Retinal pigment epithelial cell (primary cell): ENCODE measurements at regions not wholly inside any gene's neighbourhood (a gene's known extent, or its start where the extent isn't known, plus 50 kb on each side); places are given as distances from the start of the nearest gene placed in this dataset.
"Not testable (repeated sequence)": the region's sequence is repeated elsewhere in the genome, so short reads cannot be mapped to it uniquely, and the experiment has no call there.

ENCODE experiments used
- DNase-seq: peaks from one replicate; pipeline ENCODE4 v3.0.0-alpha.2; 2010; ENCODE audit warnings: low read depth
- H3K4me3 ChIP-seq: 2 replicates; pipeline ENCODE4 v1.5.1; 2011; ENCODE audit warnings: mild to moderate bottlenecking, low read length, control low read depth, moderate library complexity
- TF ChIP-seq, protein P1 (sequence below): conservative IDR thresholded peaks from 2 replicates; pipeline ENCODE4 v1.5.1; 2011; ENCODE audit warnings: low read depth, low read length, control low read depth, inconsistent platforms

DNA sequence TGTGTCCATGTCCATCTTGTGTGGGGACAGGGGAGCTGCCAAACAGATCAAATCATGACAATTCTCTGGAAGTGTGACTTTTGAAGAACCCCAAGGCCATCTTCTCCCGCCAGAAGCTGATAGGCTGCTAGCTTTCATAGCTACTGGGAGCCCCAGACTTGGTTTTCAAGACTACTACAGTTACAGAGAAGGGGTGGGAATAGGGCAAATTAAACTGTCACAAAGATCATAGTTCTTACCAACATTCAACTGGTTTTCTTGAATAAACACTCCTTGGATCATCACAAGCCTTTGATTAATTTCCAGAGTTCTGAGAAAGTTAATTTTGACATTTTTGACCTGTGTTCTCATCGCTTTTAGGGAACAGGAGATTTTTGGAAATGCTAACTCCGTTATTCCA is 67.8 kb upstream of the FARP1 start:
- no peak for DNase-seq
- no peak overlapping the region for H3K4me3 ChIP-seq
- TF ChIP-seq, protein P1, sequence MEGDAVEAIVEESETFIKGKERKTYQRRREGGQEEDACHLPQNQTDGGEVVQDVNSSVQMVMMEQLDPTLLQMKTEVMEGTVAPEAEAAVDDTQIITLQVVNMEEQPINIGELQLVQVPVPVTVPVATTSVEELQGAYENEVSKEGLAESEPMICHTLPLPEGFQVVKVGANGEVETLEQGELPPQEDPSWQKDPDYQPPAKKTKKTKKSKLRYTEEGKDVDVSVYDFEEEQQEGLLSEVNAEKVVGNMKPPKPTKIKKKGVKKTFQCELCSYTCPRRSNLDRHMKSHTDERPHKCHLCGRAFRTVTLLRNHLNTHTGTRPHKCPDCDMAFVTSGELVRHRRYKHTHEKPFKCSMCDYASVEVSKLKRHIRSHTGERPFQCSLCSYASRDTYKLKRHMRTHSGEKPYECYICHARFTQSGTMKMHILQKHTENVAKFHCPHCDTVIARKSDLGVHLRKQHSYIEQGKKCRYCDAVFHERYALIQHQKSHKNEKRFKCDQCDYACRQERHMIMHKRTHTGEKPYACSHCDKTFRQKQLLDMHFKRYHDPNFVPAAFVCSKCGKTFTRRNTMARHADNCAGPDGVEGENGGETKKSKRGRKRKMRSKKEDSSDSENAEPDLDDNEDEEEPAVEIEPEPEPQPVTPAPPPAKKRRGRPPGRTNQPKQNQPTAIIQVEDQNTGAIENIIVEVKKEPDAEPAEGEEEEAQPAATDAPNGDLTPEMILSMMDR: no peak

DNA sequence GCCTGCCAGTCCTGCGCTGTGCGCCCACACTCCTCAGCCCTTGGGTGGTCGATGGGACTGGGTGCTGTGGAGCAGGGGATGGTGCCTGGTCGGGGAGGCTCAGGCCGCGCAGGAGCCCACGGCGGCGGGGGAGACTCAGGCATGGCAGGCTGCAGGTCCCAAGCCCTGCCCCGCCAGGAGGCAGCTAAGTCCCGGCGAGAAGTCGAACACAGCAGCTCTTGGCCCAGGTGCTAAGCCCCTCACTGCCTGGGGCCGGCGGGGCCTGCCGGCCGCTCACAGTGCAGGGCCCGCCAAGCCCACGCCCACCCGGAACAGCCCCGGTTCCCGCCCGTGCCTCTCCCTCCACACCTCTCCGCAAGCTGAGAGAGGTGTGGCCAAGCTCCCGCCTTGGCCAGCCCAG is 66.6 kb upstream of the FARP1 start:
- DNase-seq, H3K4me3 ChIP-seq: not testable (repeated sequence)

DNA sequence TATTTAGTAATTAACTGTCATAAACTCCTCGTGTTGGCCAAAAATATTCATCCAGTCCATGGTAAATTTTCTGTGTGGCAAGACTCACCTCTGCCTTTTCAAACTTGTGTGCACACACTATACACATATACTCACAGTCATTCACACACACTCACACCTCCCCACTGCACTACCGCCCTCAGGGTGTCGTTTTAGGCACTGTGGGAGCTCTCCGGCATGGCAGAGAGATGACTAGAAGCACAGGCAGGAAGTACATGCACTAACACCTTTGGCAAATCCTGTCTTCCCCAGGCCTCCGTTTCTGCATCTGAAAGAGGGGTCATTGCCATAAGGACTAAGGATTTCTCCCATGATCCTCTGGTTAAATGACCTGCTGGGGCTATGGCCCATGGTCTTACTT is 62.6 kb upstream of the FARP1 start:
- DNase-seq: no peak
- TF ChIP-seq, protein P1: no peak

DNA sequence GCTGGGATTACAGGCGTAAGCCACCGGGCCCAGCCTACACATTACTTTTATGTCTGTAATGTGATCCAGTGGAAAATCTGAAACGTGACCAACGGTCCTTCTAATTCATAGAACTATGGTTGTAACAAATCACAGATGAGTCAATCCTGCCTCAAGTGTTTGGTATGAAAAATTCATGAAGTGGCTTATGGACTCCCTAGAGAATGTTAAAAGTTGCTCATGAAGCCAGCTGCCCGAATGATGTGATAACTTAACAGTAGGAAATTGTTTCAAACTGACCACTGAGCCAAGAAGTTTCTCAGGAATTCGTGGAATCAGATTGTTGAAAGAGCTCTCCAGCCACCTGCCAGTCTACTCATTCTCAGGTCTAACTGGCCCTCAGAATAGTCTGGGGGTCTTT is 59.4 kb upstream of the FARP1 start:
- TF ChIP-seq, protein P1: peak; percentile 3
- DNase-seq: peak; percentile 54
- no peak overlapping the region for H3K4me3 ChIP-seq

More for the DNA sequence above, 62.6 kb upstream of the FARP1 start:
- no peak overlapping the region for H3K4me3 ChIP-seq

DNA sequence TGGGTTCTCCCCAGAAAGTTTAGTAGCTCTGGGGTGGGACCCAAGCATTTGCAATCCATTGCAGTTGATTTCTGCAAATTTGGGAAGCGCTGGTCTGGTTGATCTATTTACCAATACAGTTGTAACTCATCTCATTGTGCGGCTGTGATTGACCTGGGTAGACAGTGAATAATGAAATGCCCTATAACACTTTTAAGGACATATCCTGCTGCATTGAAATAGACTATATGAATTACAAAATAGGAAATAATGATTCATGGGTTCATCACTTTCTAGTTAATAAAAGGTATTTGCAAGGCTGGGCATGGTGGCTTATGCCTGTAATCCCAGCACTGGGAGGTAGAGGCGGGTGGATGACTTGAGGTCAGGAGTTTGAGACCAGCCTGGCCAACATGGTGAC is 59.0 kb upstream of the FARP1 start:
- no peak overlapping the region for H3K4me3 ChIP-seq
- no peak for DNase-seq
- TF ChIP-seq, protein P1: no peak

DNA sequence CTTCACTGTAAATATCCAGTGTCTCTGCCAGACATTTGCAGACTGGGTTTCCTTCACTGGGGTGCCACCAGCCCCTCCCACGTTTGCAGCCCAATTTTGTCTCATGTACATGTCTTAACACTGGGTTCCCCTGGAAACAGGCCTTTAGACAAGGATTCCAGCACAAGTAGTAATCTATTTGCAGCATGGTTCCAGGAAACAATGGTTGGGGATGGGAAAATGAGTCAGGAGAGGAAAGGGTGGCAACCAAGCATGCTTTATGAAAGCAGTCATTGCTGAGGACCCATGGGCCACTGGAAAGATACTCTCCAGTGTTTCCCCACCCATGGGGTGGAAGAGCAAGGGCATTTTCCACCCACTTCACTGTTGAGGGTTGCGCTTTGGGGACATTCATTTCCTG is 53.6 kb upstream of the FARP1 start:
- no peak overlapping the region for H3K4me3 ChIP-seq
- DNase-seq: no peak
- TF ChIP-seq, protein P1: no peak

DNA sequence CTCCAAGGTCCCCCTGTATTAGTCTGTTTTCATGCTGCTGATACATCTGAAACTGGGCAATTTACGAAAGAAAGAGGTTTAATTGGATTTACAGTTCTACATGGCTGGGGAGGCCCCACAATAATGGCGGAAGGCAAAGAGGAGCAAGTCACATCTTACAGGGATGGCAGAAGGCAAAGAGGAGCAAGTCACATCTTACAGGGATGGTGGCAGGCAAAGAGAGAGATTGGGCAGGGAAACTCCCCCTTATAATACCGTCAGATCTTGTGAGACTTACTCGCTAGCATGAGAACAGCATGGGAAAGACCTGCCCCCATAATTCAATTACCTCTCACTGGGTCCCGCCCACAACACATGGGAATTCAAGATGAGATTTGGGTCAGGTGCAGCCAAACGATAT is 50.0 kb upstream of the FARP1 start:
- H3K4me3 ChIP-seq: no peak overlapping the region
- TF ChIP-seq, protein P1: no peak
- DNase-seq: no peak
